Kidney capillary endothelial cell (primary cell): ENCODE measurements at regions not wholly inside any gene's neighbourhood (a gene's known extent, or its start where the extent isn't known, plus 50 kb on each side); places are given as distances from the start of the nearest gene placed in this dataset.
"Not testable (repeated sequence)": the region's sequence is repeated elsewhere in the genome, so short reads cannot be mapped to it uniquely, and the experiment has no call there.

Experiments used
- DNase-seq: peaks from one replicate; pipeline ENCODE4 v3.0.0-alpha.2; 2018; ENCODE audit warnings: low spot score

DNA sequence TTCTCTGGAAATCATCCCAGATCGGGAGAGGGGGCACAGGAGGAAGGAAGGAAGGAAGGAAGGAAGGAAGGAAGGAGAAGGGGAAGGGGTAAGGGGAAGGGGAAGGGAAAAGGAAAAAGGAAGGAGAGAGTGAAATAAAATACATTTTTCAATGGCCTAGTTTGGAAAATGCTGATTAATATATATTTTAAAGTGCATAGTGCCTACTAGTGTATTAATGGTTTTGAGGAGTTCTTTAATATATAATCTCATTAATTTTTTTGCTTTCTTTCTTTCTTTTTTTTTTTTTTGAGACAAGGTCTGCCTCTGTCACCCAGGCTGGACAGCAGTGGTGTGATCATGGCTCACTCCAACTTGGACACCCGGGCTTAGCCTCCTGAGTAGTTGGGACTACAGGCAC, 107.8 kb upstream of the FOLH1 start:
- no peak for DNase-seq

DNA sequence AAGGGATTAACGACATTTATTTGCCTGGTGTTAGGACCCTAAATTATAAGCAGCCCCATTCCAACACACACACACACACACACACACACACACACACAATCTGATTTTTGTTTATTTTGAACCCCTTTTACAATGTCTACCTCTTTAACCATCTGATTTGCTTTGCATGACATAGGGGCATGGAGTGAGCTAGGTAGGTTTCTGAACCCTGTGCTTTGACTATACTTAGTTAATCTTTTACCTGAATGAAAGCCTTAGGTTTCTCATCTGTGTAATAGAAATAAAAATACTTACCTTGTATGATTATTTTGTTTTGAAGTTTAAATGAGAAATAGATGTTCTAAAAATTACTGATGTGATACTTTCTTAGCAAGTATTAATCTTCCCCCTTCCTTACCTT, 94.7 kb upstream of the FOLH1 start:
- DNase-seq = no peak

DNA sequence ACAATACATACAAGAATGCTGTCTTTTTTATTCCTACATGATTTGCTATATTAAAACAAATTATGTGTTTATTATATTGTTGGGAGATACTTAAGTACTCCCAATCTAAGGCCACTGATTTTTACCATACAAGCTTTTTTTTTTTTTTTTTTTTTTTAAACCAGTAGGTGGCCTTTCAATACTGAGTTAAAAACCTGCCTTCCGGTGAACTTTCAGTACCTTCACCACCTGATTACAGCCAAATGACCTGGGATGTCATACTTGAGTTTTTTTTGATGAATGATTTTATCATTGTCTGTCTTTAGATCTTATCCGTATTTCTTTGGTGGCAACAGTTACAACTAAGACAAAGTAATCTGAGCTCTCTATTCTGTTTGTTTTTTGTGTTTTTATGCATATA, 94.0 kb upstream of the FOLH1 start:
- DNase-seq = no peak

- not testable (repeated sequence) for DNase-seq
Observed at GRCh38 chr11:49298017-49298416, 89.6 kb upstream of the FOLH1 start.

GRCh38 chr11:49283911-49284310, 75.5 kb upstream of the FOLH1 start:
- not testable (repeated sequence) for DNase-seq

GRCh38 chr11:49283282-49283681, 74.9 kb upstream of the FOLH1 start:
- DNase-seq = not testable (repeated sequence)

GRCh38 chr11:49282125-49282524, 73.7 kb upstream of the FOLH1 start:
- not testable (repeated sequence) for DNase-seq

- not testable (repeated sequence) for DNase-seq
Observed at GRCh38 chr11:49277951-49278350, 69.5 kb upstream of the FOLH1 start.
